Esophagus mucosa (tissue), 1 donor: ENCODE measurements at regions not wholly inside any gene's neighbourhood (a gene's known extent, or its start where the extent isn't known, plus 50 kb on each side); places are given as distances from the start of the nearest gene placed in this dataset.
"Not testable (repeated sequence)": the region's sequence is repeated elsewhere in the genome, so short reads cannot be mapped to it uniquely, and the experiment has no call there.

ENCODE experiments used
- ATAC-seq: fragments of 200-7000 bp; cut with Tn5 transposase; one replicate; pipeline ENCODE4 v1.9.1; 2020
- donor health status: DM: yes; HTN: yes; CAD: no.

GRCh38 chr4:123603165-123603564, 206.6 kb downstream of the SPRY1 start:
- no peak for ATAC-seq

- not testable (repeated sequence) for ATAC-seq
Observed at GRCh38 chr4:123605797-123606196, 209.2 kb downstream of the SPRY1 start.

GRCh38 chr4:123606336-123606735, 209.7 kb downstream of the SPRY1 start:
- ATAC-seq: no peak

- no peak for ATAC-seq
Observed at GRCh38 chr4:123606946-123607542, 210.4 kb downstream of the SPRY1 start.

- ATAC-seq: no peak
Observed at GRCh38 chr4:123609829-123610228, 213.2 kb downstream of the SPRY1 start.

GRCh38 chr4:123613586-123614344, 217.2 kb downstream of the SPRY1 start:
- ATAC-seq: no peak

- no peak for ATAC-seq
Observed at GRCh38 chr4:123615901-123616300, 219.3 kb downstream of the SPRY1 start.

- peak; percentile 32 for ATAC-seq
Observed at GRCh38 chr4:123616951-123617461, 220.4 kb downstream of the SPRY1 start.

GRCh38 chr4:123617791-123618190, 221.2 kb downstream of the SPRY1 start:
- ATAC-seq: no peak

- ATAC-seq: no peak
Observed at GRCh38 chr4:123618606-123619005, 222.0 kb downstream of the SPRY1 start.

- no peak for ATAC-seq
Observed at GRCh38 chr4:123619326-123619725, 222.7 kb downstream of the SPRY1 start.

GRCh38 chr4:123619895-123620294, 223.3 kb downstream of the SPRY1 start:
- no peak for ATAC-seq

GRCh38 chr4:123621072-123621705, 224.6 kb downstream of the SPRY1 start:
- ATAC-seq: no peak

- ATAC-seq: no peak
Observed at GRCh38 chr4:123622572-123622971, 226.0 kb downstream of the SPRY1 start.

GRCh38 chr4:123623611-123624010, 227.0 kb downstream of the SPRY1 start:
- no peak for ATAC-seq

GRCh38 chr4:123624959-123625358, 228.4 kb downstream of the SPRY1 start:
- no peak for ATAC-seq

GRCh38 chr4:123628288-123628687, 231.7 kb downstream of the SPRY1 start:
- ATAC-seq: no peak

GRCh38 chr4:123631786-123632692, 235.4 kb downstream of the SPRY1 start:
- ATAC-seq: no peak

- ATAC-seq: no peak
Observed at GRCh38 chr4:123632693-123633030, 236.1 kb downstream of the SPRY1 start.

- no peak for ATAC-seq
Observed at GRCh38 chr4:123638834-123639233, 242.2 kb downstream of the SPRY1 start.

GRCh38 chr4:123640271-123640670, 243.7 kb downstream of the SPRY1 start:
- ATAC-seq: peak; percentile 70

- no peak for ATAC-seq
Observed at GRCh38 chr4:123640824-123641223, 244.2 kb downstream of the SPRY1 start.

GRCh38 chr4:123643691-123644090, 247.1 kb downstream of the SPRY1 start:
- ATAC-seq: no peak
